H1 (cell line): ENCODE measurements at regions not wholly inside any gene's neighbourhood (a gene's known extent, or its start where the extent isn't known, plus 50 kb on each side); places are given as distances from the start of the nearest gene placed in this dataset.
"Not testable (repeated sequence)": the region's sequence is repeated elsewhere in the genome, so short reads cannot be mapped to it uniquely, and the experiment has no call there.

Source experiments
- CTCF ChIA-PET: fragments of 300-600 bp; sonication (Branson Sonifier 250); formaldehyde crosslinking; loops from one replicate; lab custom pipeline; 2021; ENCODE audit not compliant: partially characterized antibody; lab: Charles Lee
- POLR2A ChIA-PET: fragments of 300-600 bp; sonication (Branson Sonifier 250); formaldehyde crosslinking; loops from one replicate; lab custom pipeline; 2021; ENCODE audit warnings: inconsistent platforms; ENCODE audit not compliant: partially characterized antibody; lab: Charles Lee
- DNase-seq, 2 experiments: peaks; one replicate each; pipeline versions ENCODE4 v3.0.0 to v3.0.0-alpha.2; 2010 to 2022; ENCODE audit warnings: low spot score in 2 of 2, low read depth in 1 of 2, mixed read lengths in 1 of 2
- FAIRE-seq: peaks from 2 replicates; lab custom pipeline; 2011; peaks lifted over from hg19 to GRCh38; lab: Jason Lieb, UNC
- H2AFZ ChIP-seq: 2 replicates; pipeline ENCODE4 v1.8.1; 2012; ENCODE audit warnings: low read length, inconsistent platforms
- H2AK5ac ChIP-seq: 2 replicates; pipeline ENCODE4 v1.6.1; 2013; ENCODE audit warnings: low read depth, low read length
- H2BK120ac ChIP-seq: replicated peaks from 2 replicates; pipeline ENCODE3; 2013; ENCODE audit warnings: low read depth, low read length, inconsistent platforms
- H2BK12ac ChIP-seq: 2 replicates; pipeline ENCODE4 v1.6.1; 2013; ENCODE audit warnings: low read depth, low read length
- H2BK15ac ChIP-seq: 2 replicates; pipeline ENCODE4 v1.6.1; 2013; ENCODE audit warnings: low read length
- H2BK20ac ChIP-seq: 2 replicates; pipeline ENCODE4 v1.6.1; 2013; ENCODE audit warnings: low read length
- H2BK5ac ChIP-seq: 2 replicates; pipeline ENCODE4 v1.6.1; 2013; ENCODE audit warnings: low read depth, low read length
- H3K14ac ChIP-seq: 2 replicates; pipeline ENCODE4 v1.6.1; 2013; ENCODE audit warnings: inconsistent platforms; ENCODE audit not compliant: insufficient read length
- H3K18ac ChIP-seq: 2 replicates; pipeline ENCODE4 v1.6.1; 2013; ENCODE audit warnings: low read length; ENCODE audit errors: extremely low read depth
- H3K23ac ChIP-seq: 2 replicates; pipeline ENCODE4 v1.6.1; 2013; ENCODE audit warnings: inconsistent platforms; ENCODE audit not compliant: insufficient read length
- H3K23me2 ChIP-seq: 2 replicates; pipeline ENCODE4 v1.6.1; 2013; ENCODE audit warnings: low read depth, low read length
- H3K27ac ChIP-seq: 2 replicates; pipeline ENCODE4 v1.6.1; 2011; ENCODE audit warnings: low read depth, low read length, inconsistent platforms
- H3K27me3 ChIP-seq, 4 experiments: replicated peaks in 1 of 4; 1 replicate in 1 of 4; 2 replicates in 3 of 4; pipeline versions ENCODE4 v1.6.1 to v1.8.1; 2011 to 2013; ENCODE audit warnings: low read length in 3 of 4, mild to moderate bottlenecking in 3 of 4, inconsistent platforms in 2 of 4, mixed read lengths in 2 of 4, moderate library complexity in 1 of 4; ENCODE audit not compliant: control insufficient read depth in 3 of 4, insufficient read depth in 3 of 4; ENCODE audit errors: extremely low read depth in 1 of 4
- H3K36me3 ChIP-seq, 4 experiments: 2 replicates each; pipeline versions ENCODE4 v1.6.1 to v1.8.1; 2011 to 2013; ENCODE audit warnings: mild to moderate bottlenecking in 4 of 4, low read length in 3 of 4, moderate library complexity in 2 of 4, control low read depth in 1 of 4, inconsistent platforms in 1 of 4; ENCODE audit not compliant: insufficient read depth in 4 of 4, control insufficient read depth in 2 of 4
- H3K4ac ChIP-seq: replicated peaks from 2 replicates; pipeline ENCODE3; 2013; ENCODE audit warnings: low read length, low read depth, mixed read lengths, inconsistent platforms; ENCODE audit not compliant: insufficient read length
- H3K4me1 ChIP-seq, 4 experiments: replicated peaks in 1 of 4; 1 replicate in 1 of 4; 2 replicates in 3 of 4; pipeline versions ENCODE4 v1.6.1 to v1.8.1; 2011 to 2013; ENCODE audit warnings: low read length in 3 of 4, inconsistent platforms in 2 of 4, mixed read lengths in 1 of 4; ENCODE audit not compliant: insufficient read depth in 4 of 4, control insufficient read depth in 3 of 4
- H3K4me2 ChIP-seq, 2 experiments: 2 replicates each; pipeline versions ENCODE4 v1.6.1 to v1.8.1; 2011 to 2013; ENCODE audit warnings: low read depth in 2 of 2, low read length in 2 of 2, control low read depth in 1 of 2, inconsistent platforms in 1 of 2, mild to moderate bottlenecking in 1 of 2; ENCODE audit not compliant: insufficient read depth in 1 of 2
- H3K4me3 ChIP-seq, 4 experiments: fragments of 200-600, 300-600 bp in 1 of 4; sonication (generic), shearing (Covaris generic), sonication (Bioruptor Twin) in 1 of 4; 2 replicates each; pipeline versions ENCODE4 v1.5.1 to v1.8.1; 2011 to 2016; ENCODE audit warnings: low read length in 4 of 4, low read depth in 3 of 4, control low read depth in 2 of 4, inconsistent platforms in 2 of 4, mild to moderate bottlenecking in 2 of 4, mixed read lengths in 1 of 4, moderate library complexity in 1 of 4; ENCODE audit not compliant: insufficient read depth in 2 of 4; ENCODE audit errors: extremely low read depth in 1 of 4
- H3K56ac ChIP-seq: replicated peaks from 2 replicates; pipeline ENCODE3; 2013; ENCODE audit warnings: low read depth, mild to moderate bottlenecking, mixed read lengths, low read length, inconsistent platforms; ENCODE audit not compliant: insufficient read length
- H3K79me1 ChIP-seq: 2 replicates; pipeline ENCODE4 v1.6.1; 2013; ENCODE audit warnings: low read depth, low read length, control low read depth
- H3K79me2 ChIP-seq, 2 experiments: 2 replicates each; pipeline versions ENCODE4 v1.6.1 to v1.8.1; 2012 to 2013; ENCODE audit warnings: low read length in 2 of 2, mild to moderate bottlenecking in 2 of 2, inconsistent platforms in 1 of 2; ENCODE audit not compliant: insufficient read depth in 2 of 2, control insufficient read depth in 1 of 2
- H3K9ac ChIP-seq, 4 experiments: replicated peaks in 1 of 4; 1 replicate in 1 of 4; 2 replicates in 3 of 4; pipeline versions ENCODE4 v1.6.1 to v1.8.1; 2011 to 2013; ENCODE audit warnings: low read depth in 3 of 4, low read length in 3 of 4, control low read depth in 2 of 4, mild to moderate bottlenecking in 2 of 4, moderate library complexity in 2 of 4, inconsistent platforms in 1 of 4; ENCODE audit errors: extremely low read depth in 1 of 4
- H3K9me3 ChIP-seq, 2 experiments: 2 replicates each; pipeline versions ENCODE4 v1.6.1 to v1.8.1; 2012 to 2013; ENCODE audit warnings: mild to moderate bottlenecking in 2 of 2, moderate library complexity in 2 of 2, control low read depth in 1 of 2, inconsistent platforms in 1 of 2, low read depth in 1 of 2, low read length in 1 of 2, mixed read lengths in 1 of 2; ENCODE audit not compliant: insufficient read depth in 2 of 2
- H4K20me1 ChIP-seq, 2 experiments: replicated peaks in 1 of 2; 2 replicates each; pipeline versions ENCODE3 to v1.8.1; 2011 to 2013; ENCODE audit warnings: inconsistent platforms in 2 of 2, low read length in 2 of 2, mild to moderate bottlenecking in 1 of 2; ENCODE audit not compliant: insufficient read depth in 2 of 2, control insufficient read depth in 1 of 2
- H4K5ac ChIP-seq: 2 replicates; pipeline ENCODE4 v1.6.1; 2013; ENCODE audit warnings: low read length, low read depth, mixed read lengths, inconsistent platforms; ENCODE audit not compliant: insufficient read length
- H4K8ac ChIP-seq: 2 replicates; pipeline ENCODE4 v1.8.0; 2013; ENCODE audit warnings: mild to moderate bottlenecking, moderate library complexity, low read length, inconsistent platforms; ENCODE audit not compliant: insufficient read depth; ENCODE audit errors: extremely low read depth
- H4K91ac ChIP-seq: replicated peaks from 2 replicates; pipeline ENCODE3; 2013; ENCODE audit warnings: low read length, mixed read lengths, inconsistent platforms; ENCODE audit not compliant: insufficient read length
- WGBS, 2 experiments: shearing (Covaris generic) in 1 of 2; methylation state at CpG; one replicate each; pipeline versions ENCODE4 v1.1.6 to v1.1.7; 2013 to 2015; ENCODE audit warnings: low lambda C conversion rate in 2 of 2, mixed read lengths in 2 of 2, inconsistent platforms in 1 of 2, low coverage in 1 of 2, missing lambda C conversion rate in 1 of 2; ENCODE audit not compliant: insufficient replicate concordance in 2 of 2, insufficient coverage in 1 of 2, insufficient read length in 1 of 2; ENCODE audit errors: extremely low coverage in 1 of 2, missing lambda C conversion rate in 1 of 2; 5-methylcytosine and 5-hydroxymethylcytosine counted together

GRCh38 chr21:28035692-28036091, 957.0 kb downstream of the LTN1 start:
- H3K79me1 ChIP-seq, H3K4ac ChIP-seq, H4K20me1 ChIP-seq, H2AFZ ChIP-seq, H3K23ac ChIP-seq, H4K5ac ChIP-seq, POLR2A ChIA-PET, H3K27me3 ChIP-seq, H2BK12ac ChIP-seq, H3K18ac ChIP-seq, H3K36me3 ChIP-seq, H3K27ac ChIP-seq, DNase-seq, H3K4me2 ChIP-seq, H3K9ac ChIP-seq, H4K8ac ChIP-seq, H3K9me3 ChIP-seq, H4K91ac ChIP-seq, H3K56ac ChIP-seq, FAIRE-seq, H3K23me2 ChIP-seq, H3K79me2 ChIP-seq, H2BK120ac ChIP-seq, H3K4me3 ChIP-seq, H3K14ac ChIP-seq, H2BK5ac ChIP-seq, H2BK20ac ChIP-seq, H2AK5ac ChIP-seq, H2BK15ac ChIP-seq, H3K4me1 ChIP-seq: not testable (repeated sequence)
- CTCF ChIA-PET = interaction anchor here (0.7 kb wide), 1 partner anchor 262 kb away, joined by 3 read pairs; no protein-coding TSS in a partner anchor

DNA sequence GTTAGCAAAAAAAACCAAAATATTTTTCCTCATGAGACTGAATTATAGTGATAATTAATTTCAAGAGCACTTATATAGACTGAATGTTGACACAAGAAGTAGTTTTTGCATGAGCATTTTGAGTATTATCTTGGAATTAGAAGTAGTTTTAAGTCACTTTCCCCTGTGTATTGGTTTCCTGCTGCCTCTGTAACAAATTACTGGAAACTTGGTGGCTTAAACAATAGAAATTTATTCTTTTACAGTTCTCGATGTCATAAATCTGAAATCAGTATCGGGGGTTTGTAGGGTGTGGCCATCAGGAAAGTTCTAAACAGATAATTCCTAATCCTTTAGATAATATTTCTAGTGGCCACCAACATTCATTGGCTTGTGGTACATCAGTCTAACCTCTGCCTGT, 957.8 kb downstream of the LTN1 start:
- H3K18ac ChIP-seq, H3K36me3 ChIP-seq, H4K91ac ChIP-seq, H4K5ac ChIP-seq, DNase-seq, H3K4me2 ChIP-seq, H3K9ac ChIP-seq, H3K4me1 ChIP-seq, H2BK20ac ChIP-seq, H3K23ac ChIP-seq, H4K8ac ChIP-seq, H3K56ac ChIP-seq, H3K23me2 ChIP-seq, H2BK120ac ChIP-seq, H3K4ac ChIP-seq, H2BK15ac ChIP-seq, H3K27ac ChIP-seq, H3K79me2 ChIP-seq, H2BK12ac ChIP-seq, H4K20me1 ChIP-seq, FAIRE-seq, H3K27me3 ChIP-seq, H2AFZ ChIP-seq, H3K79me1 ChIP-seq, H2AK5ac ChIP-seq, H3K4me3 ChIP-seq, POLR2A ChIA-PET, H2BK5ac ChIP-seq, H3K14ac ChIP-seq: not testable (repeated sequence)
- CTCF ChIA-PET = interaction anchor here (1.7 kb wide), 1 partner anchor 711 kb away, joined by 3 read pairs; no protein-coding TSS in a partner anchor
- WGBS, 2 experiments = 95% methylated on average over 2 of the region's 2 CpGs; no CpG with 5 or more reads in 1 of the 2 experiments
- H3K9me3 ChIP-seq = peaks cover 12 to 15% of the 10 kb centered on the region in 2 experiments
